Fibroblast of lung (primary cell): ENCODE measurements at regions not wholly inside any gene's neighbourhood (a gene's known extent, or its start where the extent isn't known, plus 50 kb on each side); places are given as distances from the start of the nearest gene placed in this dataset.

ENCODE experiments used
- EZH2 ChIP-seq: IDR thresholded peaks from 2 replicates; pipeline ENCODE4 v1.5.1; 2012; ENCODE audit warnings: low read length, control low read depth, mild to moderate bottlenecking; ENCODE audit errors: missing control alignments
- TF ChIP-seq, protein P1 (sequence below), 2 donors: IDR thresholded peaks in 1 of 2; conservative IDR thresholded peaks in 1 of 2; 1 replicate in 1 of 2; 2 replicates in 1 of 2; pipeline ENCODE4 v1.5.1; 2011 to 2012; ENCODE audit warnings: low read length in 2 of 2, control low read depth in 1 of 2, inconsistent platforms in 1 of 2, low read depth in 1 of 2, mild to moderate bottlenecking in 1 of 2

DNA sequence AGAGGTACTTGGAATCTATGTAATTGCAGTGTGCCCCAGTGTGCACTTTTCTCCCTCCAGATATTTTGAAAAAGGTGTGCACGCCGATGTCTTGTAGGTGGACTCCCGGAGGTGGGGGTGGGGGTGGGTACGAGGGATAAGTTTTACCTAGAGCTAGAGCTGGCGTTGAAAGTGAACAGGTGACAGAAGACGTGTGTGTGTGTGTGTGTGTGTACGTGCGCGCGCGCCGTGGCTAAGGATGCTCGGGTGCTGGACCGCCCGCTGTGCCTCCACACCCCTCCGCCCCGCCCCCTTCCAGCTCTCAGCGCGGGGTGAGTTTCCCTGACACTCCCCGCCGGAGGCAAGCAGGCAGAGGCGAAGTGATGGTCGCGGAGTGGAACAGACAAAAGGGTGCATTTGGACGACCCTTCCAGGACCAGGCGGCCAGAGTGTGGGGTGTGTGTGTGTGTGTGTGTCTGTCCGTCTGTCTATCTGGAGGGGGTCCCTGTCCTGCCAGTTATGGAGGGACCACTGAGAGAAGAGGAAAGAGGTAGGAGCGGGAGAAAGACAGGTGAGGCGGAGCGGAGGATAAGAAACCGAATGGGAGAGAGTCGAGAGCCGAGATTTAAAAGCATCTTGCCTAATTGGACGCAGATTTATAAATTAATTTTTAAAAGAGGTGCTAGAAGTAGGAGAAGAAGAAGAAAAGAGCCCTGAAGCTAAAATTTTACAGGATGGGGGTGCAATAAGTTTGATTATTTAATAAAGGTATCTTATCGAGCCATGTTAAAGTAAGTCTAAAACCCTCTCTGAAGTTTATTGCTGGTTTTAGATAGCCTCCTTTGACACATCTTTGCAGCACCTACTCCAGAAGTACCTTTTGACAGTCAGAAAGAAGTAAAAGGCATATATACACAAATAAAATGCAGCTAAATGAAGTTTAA lies 335.8 kb upstream of the THRB start:
- TF ChIP-seq EZH2: no peak
- TF ChIP-seq, protein P1, sequence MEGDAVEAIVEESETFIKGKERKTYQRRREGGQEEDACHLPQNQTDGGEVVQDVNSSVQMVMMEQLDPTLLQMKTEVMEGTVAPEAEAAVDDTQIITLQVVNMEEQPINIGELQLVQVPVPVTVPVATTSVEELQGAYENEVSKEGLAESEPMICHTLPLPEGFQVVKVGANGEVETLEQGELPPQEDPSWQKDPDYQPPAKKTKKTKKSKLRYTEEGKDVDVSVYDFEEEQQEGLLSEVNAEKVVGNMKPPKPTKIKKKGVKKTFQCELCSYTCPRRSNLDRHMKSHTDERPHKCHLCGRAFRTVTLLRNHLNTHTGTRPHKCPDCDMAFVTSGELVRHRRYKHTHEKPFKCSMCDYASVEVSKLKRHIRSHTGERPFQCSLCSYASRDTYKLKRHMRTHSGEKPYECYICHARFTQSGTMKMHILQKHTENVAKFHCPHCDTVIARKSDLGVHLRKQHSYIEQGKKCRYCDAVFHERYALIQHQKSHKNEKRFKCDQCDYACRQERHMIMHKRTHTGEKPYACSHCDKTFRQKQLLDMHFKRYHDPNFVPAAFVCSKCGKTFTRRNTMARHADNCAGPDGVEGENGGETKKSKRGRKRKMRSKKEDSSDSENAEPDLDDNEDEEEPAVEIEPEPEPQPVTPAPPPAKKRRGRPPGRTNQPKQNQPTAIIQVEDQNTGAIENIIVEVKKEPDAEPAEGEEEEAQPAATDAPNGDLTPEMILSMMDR (conservative IDR thresholded peaks at IDR 0.05 in 1 of 2, IDR thresholded peaks at IDR 0.05 in 1 of 2; ENCODE audit: low read depth in 1 of 2, low read length in 2 of 2): no peak
